ENCODE measurements at regions not wholly inside any gene's neighbourhood (a gene's known extent, or its start where the extent isn't known, plus 50 kb on each side); places are given as distances from the start of the nearest gene placed in this dataset.

DNA sequence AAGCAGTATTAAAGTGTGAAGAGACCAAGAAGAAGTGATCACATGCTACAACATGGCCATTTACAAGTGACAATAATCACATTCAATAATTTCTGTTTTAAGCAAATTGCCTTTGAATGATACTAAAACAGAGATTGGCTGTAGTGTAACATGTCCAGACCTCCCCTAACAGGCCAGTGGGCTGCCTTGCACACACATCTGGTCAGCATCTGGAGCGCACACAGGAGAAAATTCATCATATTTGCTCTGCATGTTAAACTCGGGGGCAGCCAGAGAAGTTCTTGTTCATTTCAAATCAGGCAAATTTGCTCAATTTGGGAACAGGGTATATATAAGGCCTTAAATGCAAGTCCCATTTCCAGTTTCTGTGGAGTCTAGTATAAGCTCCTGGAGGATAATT lies 111.1 kb upstream of the FBXL7 start:
- intact Hi-C loops (cut with micrococcal nuclease) (no loop called here), in situ Hi-C loops (cut with MboI; ENCODE audit: low sequenced_read_pairs) (no loop called here), dilution Hi-C loops (cut with HindIII; ENCODE audit: low sequenced_read_pairs, unreplicated experiment) (no loop called here)
- Histone ChIP-seq H2BK15ac (ENCODE audit: low read depth, low read length) (no peak overlapping the region), H2BK20ac (ENCODE audit: low read depth, low read length) (no peak overlapping the region), H2AFZ (replicated peaks; ENCODE audit: low read length, poor library complexity) (no peak overlapping the region), H3K9me1 (ENCODE audit: insufficient read depth, low read length) (no peaks in the 10 kb centered on the region), H3K79me1 (ENCODE audit: low read depth in 1 of 2, low read length in 2 of 2) (no peaks in the 10 kb centered on the region), H2BK5ac (ENCODE audit: low read depth, low read length, poor library complexity, severe bottlenecking) (no peak overlapping the region), H3K9ac (ENCODE audit: low read depth, low read length) (no peak overlapping the region), H2BK120ac (ENCODE audit: low read depth, low read length) (no peak overlapping the region), H4K8ac (ENCODE audit: low read depth in 2 of 2, low read length in 2 of 2) (no peak overlapping the region), H3K14ac (replicated peaks; ENCODE audit: low read depth, low read length) (no peak overlapping the region), H4K5ac (ENCODE audit: low read depth, low read length) (no peak overlapping the region), H3K4me3 (ENCODE audit: insufficient read depth, low read depth, low read length) (no peak overlapping the region), H3K9me3 (ENCODE audit: control insufficient read depth, insufficient read depth, low read length) (no peaks in the 10 kb centered on the region), H3K27ac (ENCODE audit: insufficient read depth, low read length) (no peak overlapping the region), H3K4me2 (ENCODE audit: low read depth, low read length) (no peak overlapping the region), H3K23ac (ENCODE audit: low read depth, low read length) (no peak overlapping the region), H3K4ac (ENCODE audit: low read depth, low read length) (no peak overlapping the region), H3K18ac (ENCODE audit: low read depth, low read length) (no peak overlapping the region), H3K56ac (ENCODE audit: extremely low read depth, insufficient read depth, low read length) (no peak overlapping the region), H4K20me1 (ENCODE audit: insufficient read depth, low read length) (no peaks in the 10 kb centered on the region), H2AK9ac (replicated peaks; ENCODE audit: low read depth, low read length, poor library complexity) (no peak overlapping the region), H3K4me1 (ENCODE audit: control insufficient read depth, insufficient read depth, low read length) (peaks cover 2% of the 10 kb centered on the region; the same call in 1 of the 2 replicates), H4K91ac (ENCODE audit: insufficient read depth, low read depth, low read length) (no peak overlapping the region), H3K27me3 (ENCODE audit: control insufficient read depth, insufficient read depth, low read length) (peaks cover 5% of the 10 kb centered on the region), H3K36me3 (ENCODE audit: control insufficient read depth, insufficient read depth, low read length) (no peaks in the 10 kb centered on the region), H2AK5ac (ENCODE audit: low read depth, low read length) (no peak overlapping the region)
- 57% methylated on average over 1 of the region's 2 CpGs; no CpG with 5 or more reads in 1 of the 2 experiments for WGBS, 2 experiments (ENCODE audit: extremely low coverage in 2 of 2, insufficient read length in 1 of 2)
- ChIA-PET POLR2A (ENCODE audit: unreplicated experiment) (no interaction called here), CTCF (no interaction called here)
- BruUV-seq (replicated peaks): no TSS peak
- DNase-seq (no peak), ATAC-seq (ENCODE audit: low read depth) (no peak)
- TF ChIP-seq ELK1 (IDR thresholded peaks at IDR 0.05; ENCODE audit: borderline replicate concordance, low read depth, low read length): no peak
- no peak for TF ChIP-seq SMC3 (IDR thresholded peaks at IDR 0.05; ENCODE audit: low read depth, low read length)
- no peak for TF ChIP-seq CHD1 (IDR thresholded peaks at IDR 0.05; ENCODE audit: low read depth, low read length)
- TF ChIP-seq POLR2A (IDR thresholded peaks at IDR 0.05; ENCODE audit: low read depth, low read length): no peak
- TF ChIP-seq MXI1 (IDR thresholded peaks at IDR 0.05; ENCODE audit: borderline replicate concordance, low read depth, low read length): no peak
- no peak for TF ChIP-seq RFX5 (IDR thresholded peaks at IDR 0.05; ENCODE audit: low read depth, low read length)
- no peak for TF ChIP-seq NFE2L2 (IDR thresholded peaks at IDR 0.05; ENCODE audit: low read depth, low read length)
- no peak for TF ChIP-seq BHLHE40 (IDR thresholded peaks at IDR 0.05; ENCODE audit: low read depth, low read length)
- no peak for TF ChIP-seq FOS (IDR thresholded peaks at IDR 0.05; ENCODE audit: low read depth, low read length)
- no peak for TF ChIP-seq CEBPB (IDR thresholded peaks at IDR 0.05; ENCODE audit: low read depth, low read length)
- TF ChIP-seq, protein P1, sequence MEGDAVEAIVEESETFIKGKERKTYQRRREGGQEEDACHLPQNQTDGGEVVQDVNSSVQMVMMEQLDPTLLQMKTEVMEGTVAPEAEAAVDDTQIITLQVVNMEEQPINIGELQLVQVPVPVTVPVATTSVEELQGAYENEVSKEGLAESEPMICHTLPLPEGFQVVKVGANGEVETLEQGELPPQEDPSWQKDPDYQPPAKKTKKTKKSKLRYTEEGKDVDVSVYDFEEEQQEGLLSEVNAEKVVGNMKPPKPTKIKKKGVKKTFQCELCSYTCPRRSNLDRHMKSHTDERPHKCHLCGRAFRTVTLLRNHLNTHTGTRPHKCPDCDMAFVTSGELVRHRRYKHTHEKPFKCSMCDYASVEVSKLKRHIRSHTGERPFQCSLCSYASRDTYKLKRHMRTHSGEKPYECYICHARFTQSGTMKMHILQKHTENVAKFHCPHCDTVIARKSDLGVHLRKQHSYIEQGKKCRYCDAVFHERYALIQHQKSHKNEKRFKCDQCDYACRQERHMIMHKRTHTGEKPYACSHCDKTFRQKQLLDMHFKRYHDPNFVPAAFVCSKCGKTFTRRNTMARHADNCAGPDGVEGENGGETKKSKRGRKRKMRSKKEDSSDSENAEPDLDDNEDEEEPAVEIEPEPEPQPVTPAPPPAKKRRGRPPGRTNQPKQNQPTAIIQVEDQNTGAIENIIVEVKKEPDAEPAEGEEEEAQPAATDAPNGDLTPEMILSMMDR (conservative IDR thresholded peaks at IDR 0.05; ENCODE audit: low read depth, low read length): no peak
- no peak for TF ChIP-seq RAD21 (IDR thresholded peaks at IDR 0.05; ENCODE audit: low read length)
- no peak for TF ChIP-seq RCOR1 (IDR thresholded peaks at IDR 0.05; ENCODE audit: insufficient replicate concordance, low read length)
- no peak for TF ChIP-seq MAZ (IDR thresholded peaks at IDR 0.05; ENCODE audit: borderline replicate concordance, low read depth, low read length)
- no peak for TF ChIP-seq MAFK (IDR thresholded peaks at IDR 0.05; ENCODE audit: low read depth, low read length)

Measured in IMR-90 (cell line).